T-helper 2 cell treated with Interferon-gamma antibody and Interleukin-4, amounts not matched to agents 5 μg/mL and 100 μg/mL, for 36 hours (primary cell): ENCODE measurements at regions not wholly inside any gene's neighbourhood (a gene's known extent, or its start where the extent isn't known, plus 50 kb on each side); places are given as distances from the start of the nearest gene placed in this dataset.

Experiments used
- DNase-seq: peaks from one replicate; pipeline ENCODE4 v3.0.0; 2021; ENCODE audit warnings: low spot score
- H3K27ac Mint-ChIP-seq: one replicate; pipeline ENCODE4 v1.8.0; 2021; ENCODE audit warnings: mild to moderate bottlenecking, mixed read lengths
- H3K27me3 Mint-ChIP-seq: one replicate; pipeline ENCODE4 v1.8.0; 2021; ENCODE audit warnings: low read depth, mixed read lengths
- H3K36me3 Mint-ChIP-seq: one replicate; pipeline ENCODE4 v1.8.0; 2021; ENCODE audit warnings: low read depth, mixed read lengths
- H3K4me1 Mint-ChIP-seq: one replicate; pipeline ENCODE4 v1.8.0; 2021; ENCODE audit warnings: low read depth, mixed read lengths
- H3K4me3 Mint-ChIP-seq: one replicate; pipeline ENCODE4 v1.8.0; 2022; ENCODE audit warnings: mild to moderate bottlenecking, moderate library complexity, mixed read lengths
- H3K9me3 Mint-ChIP-seq: one replicate; pipeline ENCODE4 v1.8.0; 2021; ENCODE audit warnings: mixed read lengths

DNA sequence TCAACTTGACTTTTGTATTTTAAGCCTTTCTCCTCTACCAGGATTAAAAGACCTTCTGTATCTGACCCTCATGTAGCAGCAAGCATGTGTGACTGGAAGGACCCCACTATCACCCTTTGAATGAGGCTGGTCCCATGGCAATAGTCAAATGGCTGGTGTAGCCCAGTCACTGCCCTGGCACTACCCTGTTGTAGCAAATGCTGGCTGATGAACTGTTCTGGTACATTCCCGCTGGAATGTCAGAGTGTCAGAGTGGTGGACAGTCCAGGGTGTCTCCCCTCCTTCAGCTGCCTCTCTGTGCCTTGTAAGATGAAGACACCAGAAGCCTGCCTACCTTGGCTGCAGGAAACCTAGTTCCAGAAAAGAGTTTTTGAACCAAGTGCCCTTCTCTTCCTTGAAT, 115.7 kb downstream of the ACKR3 start:
- Mint-ChIP-seq H3K36me3 (no peaks in the 10 kb centered on the region), H3K27me3 (no peaks in the 10 kb centered on the region), H3K27ac (no peak overlapping the region), H3K4me3 (no peak overlapping the region), H3K9me3 (no peaks in the 10 kb centered on the region), H3K4me1 (no peaks in the 10 kb centered on the region)
- no peak for DNase-seq

DNA sequence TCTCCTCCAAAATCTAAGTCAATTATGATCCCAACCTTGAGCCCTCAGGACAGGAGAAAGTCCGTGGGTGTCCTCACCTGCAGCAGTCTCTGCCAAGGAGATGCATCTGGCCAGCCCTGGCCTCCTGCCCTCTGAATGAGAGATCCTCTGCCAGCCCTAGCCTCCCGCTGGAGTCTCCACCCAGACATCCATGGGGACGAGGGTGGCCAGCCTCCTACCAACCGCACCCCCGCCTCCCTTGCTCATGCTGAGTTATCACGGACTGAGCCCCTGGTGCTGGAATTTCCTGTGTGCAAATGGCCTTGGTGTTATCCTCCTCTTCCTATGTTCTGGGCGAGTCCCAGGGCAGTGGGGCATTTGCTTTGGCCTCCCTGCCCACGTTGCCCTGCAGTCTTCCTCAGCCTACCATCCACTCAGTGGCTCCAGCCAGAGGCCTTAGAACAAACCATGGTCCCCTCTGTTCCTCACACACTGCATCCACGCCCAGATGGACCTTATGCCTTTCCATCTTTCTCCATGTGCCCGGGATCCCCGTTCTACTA, 116.4 kb downstream of the ACKR3 start:
- H3K4me3 Mint-ChIP-seq, result no peak overlapping the region
- H3K27ac Mint-ChIP-seq, result no peak overlapping the region
- no peaks in the 10 kb centered on the region for H3K4me1 Mint-ChIP-seq
- no peak for DNase-seq
- no peaks in the 10 kb centered on the region for H3K9me3 Mint-ChIP-seq
- no peaks in the 10 kb centered on the region for H3K36me3 Mint-ChIP-seq
- no peaks in the 10 kb centered on the region for H3K27me3 Mint-ChIP-seq

DNA sequence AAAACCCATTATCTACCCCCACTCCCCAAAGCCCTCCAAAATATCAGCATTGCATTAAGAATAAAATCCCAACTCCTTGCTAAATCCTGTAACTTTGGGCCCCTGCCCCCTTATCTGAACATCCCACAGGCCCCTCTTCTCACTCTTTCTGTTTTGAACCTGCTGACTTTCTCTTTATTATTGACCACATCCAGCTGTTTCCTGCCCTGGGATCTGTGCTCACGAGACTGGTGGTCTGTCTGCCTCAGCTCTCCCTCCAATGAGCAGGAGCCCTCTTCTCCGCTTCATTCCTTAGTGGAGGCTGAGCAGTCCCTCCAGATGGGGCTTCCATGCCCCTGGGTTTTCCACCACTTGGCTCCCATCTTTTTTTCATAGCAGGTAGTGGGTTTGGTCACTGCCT, 116.9 kb downstream of the ACKR3 start:
- Mint-ChIP-seq H3K4me3 (no peak overlapping the region), H3K36me3 (no peaks in the 10 kb centered on the region), H3K27me3 (no peaks in the 10 kb centered on the region), H3K9me3 (no peaks in the 10 kb centered on the region), H3K4me1 (no peaks in the 10 kb centered on the region), H3K27ac (no peak overlapping the region)
- no peak for DNase-seq

DNA sequence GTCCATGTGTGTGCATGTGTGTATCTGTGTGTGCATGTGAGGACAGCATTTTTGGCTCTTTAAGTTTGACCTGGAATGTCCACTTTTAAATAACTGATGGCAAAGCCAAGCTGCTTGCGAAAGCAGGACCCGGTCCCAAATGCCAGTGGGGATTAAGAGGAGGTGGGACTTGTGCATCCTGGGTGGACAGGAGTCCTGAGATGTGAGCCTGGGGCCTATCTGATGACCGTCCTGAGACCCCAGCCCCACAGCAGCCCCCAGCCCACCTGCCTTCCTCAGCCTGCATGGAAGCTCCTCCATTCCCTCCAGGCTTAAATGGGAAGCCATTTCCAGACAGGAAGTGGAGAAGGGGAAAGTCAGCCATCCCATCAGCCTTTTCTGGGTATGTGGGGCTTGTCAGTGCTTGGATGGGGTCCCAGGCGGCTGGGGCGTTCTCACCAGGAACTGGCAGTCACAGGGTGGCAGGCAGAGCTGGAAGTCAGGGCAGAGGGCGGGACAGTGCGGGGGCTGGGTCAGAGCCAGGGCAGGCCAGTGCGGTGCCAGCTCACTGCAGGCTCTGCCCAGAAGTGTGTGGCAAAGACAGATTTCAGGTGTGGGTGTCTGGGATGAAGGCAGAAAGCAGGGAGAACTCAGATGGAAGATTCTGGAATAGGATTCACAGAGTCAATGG, 117.8 kb downstream of the ACKR3 start:
- H3K4me1 Mint-ChIP-seq, result no peaks in the 10 kb centered on the region
- H3K27ac Mint-ChIP-seq, result no peak overlapping the region
- no peak overlapping the region for H3K4me3 Mint-ChIP-seq
- H3K27me3 Mint-ChIP-seq, result no peaks in the 10 kb centered on the region
- H3K9me3 Mint-ChIP-seq, result no peaks in the 10 kb centered on the region
- H3K36me3 Mint-ChIP-seq, result no peaks in the 10 kb centered on the region
- DNase-seq, result no peak

DNA sequence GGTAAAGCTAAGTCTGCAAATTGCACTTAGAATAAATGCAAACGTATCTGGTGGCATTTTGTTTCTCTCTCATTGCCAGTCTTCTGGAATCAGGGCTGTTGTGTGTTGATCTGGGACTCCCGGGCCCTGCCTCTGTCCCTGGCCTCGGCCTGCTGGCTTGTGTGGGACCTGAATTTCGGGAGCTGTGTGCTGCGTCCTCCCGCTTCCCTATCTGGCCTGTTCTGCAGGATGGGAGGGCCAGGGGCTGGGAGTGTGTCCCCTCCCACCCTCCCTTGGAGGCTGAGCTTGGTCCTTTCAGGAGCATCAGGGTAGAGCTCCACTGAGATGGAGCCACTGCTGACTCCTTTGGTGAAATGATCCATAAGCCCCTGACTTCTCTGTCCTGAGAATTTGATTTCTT, 118.5 kb downstream of the ACKR3 start:
- Mint-ChIP-seq H3K27me3 (no peaks in the 10 kb centered on the region), H3K36me3 (no peaks in the 10 kb centered on the region), H3K27ac (no peak overlapping the region), H3K9me3 (no peaks in the 10 kb centered on the region), H3K4me3 (no peak overlapping the region), H3K4me1 (no peaks in the 10 kb centered on the region)
- DNase-seq, result no peak

DNA sequence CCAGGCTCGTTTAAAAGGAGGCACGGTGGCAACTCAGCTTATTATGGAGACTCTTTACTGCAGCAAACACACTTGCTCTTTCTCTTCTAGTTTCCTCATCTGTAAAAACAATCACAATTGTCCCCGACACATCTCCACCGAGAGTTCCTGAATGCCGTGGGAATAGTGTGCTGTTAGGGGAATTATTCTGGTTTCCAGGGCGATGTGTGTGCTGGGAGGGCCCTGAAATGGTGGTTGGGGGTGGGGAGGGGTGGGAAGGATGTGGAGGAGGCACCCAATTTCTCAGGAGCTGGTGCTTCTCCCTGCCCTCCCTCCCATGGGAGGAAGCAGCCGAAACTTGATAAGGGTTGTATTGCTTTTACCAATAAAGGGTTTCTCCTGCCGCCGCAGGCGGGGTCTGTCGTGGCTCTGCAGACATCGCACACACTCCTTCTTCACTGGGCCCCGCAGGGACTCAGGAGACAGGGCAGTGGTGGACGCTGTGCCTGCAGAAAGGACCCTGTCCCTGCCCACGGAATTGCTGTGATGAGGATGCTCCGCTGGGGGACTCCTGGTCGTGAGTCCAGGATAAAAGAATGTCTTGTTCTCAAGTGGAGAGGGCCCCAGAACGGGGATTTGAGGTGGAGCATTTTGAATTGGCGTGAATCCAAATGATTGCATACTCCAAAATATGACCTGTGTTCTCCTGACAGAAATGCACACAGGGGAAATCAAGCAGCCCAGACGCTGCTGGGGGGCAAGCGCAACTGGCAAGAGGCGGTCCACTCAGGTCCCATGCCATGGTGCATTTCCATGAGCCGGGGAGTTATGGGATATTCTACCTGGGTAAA, 119.2 kb downstream of the ACKR3 start:
- Mint-ChIP-seq H3K36me3 (no peaks in the 10 kb centered on the region), H3K9me3 (no peaks in the 10 kb centered on the region), H3K4me1 (no peaks in the 10 kb centered on the region), H3K4me3 (no peak overlapping the region), H3K27ac (no peak overlapping the region), H3K27me3 (no peaks in the 10 kb centered on the region)
- no peak for DNase-seq

DNA sequence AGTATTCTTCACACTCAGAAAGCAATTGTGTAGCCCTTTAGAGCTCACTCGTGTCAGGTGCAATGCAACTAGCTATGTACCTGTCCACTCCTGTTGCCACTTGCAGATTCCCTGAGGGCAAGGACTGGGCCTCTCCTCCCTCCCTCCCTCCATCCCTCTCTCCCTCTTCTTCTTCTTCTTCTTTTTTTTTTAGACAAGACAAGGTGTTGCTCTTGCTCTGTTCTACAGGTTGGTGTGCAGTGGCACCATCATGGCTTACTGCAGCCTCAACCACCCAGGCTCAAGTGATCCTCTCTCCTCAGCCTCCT, 119.7 kb downstream of the ACKR3 start:
- Mint-ChIP-seq H3K4me3 (no peak overlapping the region), H3K4me1 (no peaks in the 10 kb centered on the region), H3K27me3 (no peaks in the 10 kb centered on the region), H3K9me3 (no peaks in the 10 kb centered on the region), H3K27ac (no peak overlapping the region), H3K36me3 (no peaks in the 10 kb centered on the region)
- DNase-seq, result no peak

DNA sequence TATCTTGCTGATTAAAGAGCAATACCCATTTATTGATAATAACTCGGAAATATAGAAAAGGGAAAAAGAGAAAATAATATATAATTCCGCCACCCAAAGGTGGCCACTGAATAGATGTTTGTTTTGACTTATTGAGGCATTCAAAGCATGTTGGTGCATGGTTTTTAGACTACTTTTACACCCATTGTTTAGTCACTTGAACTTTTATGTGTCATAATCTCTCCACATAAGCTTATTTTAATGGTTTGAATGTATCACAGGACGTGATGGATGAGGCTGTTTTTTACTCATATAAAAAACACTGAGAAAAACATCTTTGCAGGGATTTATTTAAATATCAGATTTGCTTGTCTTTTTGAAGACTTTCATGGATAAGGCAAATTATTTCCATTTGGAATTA, 120.4 kb downstream of the ACKR3 start:
- Mint-ChIP-seq H3K4me1 (no peaks in the 10 kb centered on the region), H3K27ac (no peak overlapping the region), H3K27me3 (no peaks in the 10 kb centered on the region), H3K4me3 (no peak overlapping the region), H3K9me3 (no peaks in the 10 kb centered on the region), H3K36me3 (no peaks in the 10 kb centered on the region)
- DNase-seq, result no peak

DNA sequence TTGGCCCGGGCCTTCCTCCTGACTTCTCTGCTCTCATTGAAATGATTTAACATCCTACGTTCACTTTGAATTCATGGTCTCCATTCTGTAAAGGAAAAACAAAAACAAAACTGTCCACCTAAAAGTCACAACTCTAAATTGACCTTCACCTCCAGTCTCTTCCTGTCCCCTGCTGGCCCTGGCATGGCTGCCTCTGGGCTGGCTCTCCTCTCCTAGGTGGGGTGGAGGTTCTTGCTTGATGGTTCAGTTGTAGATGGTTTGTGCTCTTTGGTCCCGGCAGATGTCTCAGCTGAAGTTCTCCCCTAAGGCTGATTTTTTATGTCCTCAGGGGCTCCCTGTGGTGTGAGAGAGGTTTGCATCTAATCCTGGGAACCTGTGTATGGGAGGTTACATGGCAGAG, 121.1 kb downstream of the ACKR3 start:
- Mint-ChIP-seq H3K9me3 (no peaks in the 10 kb centered on the region), H3K27ac (no peak overlapping the region), H3K36me3 (no peaks in the 10 kb centered on the region), H3K4me3 (no peak overlapping the region), H3K4me1 (no peaks in the 10 kb centered on the region), H3K27me3 (no peaks in the 10 kb centered on the region)
- no peak for DNase-seq

DNA sequence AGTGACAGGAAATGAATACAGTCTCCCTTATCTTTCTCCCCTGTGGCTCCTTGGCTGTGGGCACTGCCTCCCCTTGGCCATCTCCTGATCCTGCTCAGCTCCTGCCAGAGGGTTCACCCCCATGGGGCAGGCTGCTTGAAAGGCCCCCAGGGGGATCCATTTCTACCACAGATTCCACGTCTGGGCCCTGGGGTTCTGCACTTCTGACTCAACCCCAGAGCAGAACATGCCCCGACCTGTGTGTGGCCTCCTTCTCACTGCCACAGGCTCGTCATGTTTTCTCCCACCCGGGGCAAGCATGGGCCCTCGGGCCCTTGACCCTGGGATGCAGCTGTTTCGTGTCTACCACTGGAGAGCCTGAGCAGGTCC, 122.2 kb downstream of the ACKR3 start:
- DNase-seq, result no peak
- Mint-ChIP-seq H3K36me3 (no peaks in the 10 kb centered on the region), H3K4me3 (no peak overlapping the region), H3K27ac (no peak overlapping the region), H3K27me3 (no peaks in the 10 kb centered on the region), H3K4me1 (no peaks in the 10 kb centered on the region), H3K9me3 (no peaks in the 10 kb centered on the region)

DNA sequence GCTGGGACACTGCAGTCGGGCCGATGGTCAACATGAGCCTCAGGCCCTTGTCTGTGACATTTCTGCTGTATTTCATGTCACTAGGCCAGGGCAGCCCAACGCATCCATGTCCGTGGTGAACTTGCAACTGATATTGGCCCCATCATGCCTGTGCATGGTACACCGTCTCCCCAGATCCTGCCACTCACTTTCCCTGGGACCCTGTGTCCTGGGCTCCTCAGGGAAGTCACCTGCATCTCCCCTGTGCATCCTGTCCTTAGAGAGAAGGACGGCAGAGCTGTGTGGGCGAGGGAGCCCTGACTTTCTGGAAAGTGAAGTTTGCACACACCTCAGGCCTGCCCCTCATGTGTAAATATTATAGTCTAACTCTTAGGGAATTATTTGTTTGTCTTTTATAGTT, 123.3 kb downstream of the ACKR3 start:
- Mint-ChIP-seq H3K4me3 (no peak overlapping the region), H3K27ac (no peak overlapping the region), H3K4me1 (no peaks in the 10 kb centered on the region), H3K9me3 (no peaks in the 10 kb centered on the region), H3K27me3 (no peaks in the 10 kb centered on the region), H3K36me3 (no peaks in the 10 kb centered on the region)
- no peak for DNase-seq

DNA sequence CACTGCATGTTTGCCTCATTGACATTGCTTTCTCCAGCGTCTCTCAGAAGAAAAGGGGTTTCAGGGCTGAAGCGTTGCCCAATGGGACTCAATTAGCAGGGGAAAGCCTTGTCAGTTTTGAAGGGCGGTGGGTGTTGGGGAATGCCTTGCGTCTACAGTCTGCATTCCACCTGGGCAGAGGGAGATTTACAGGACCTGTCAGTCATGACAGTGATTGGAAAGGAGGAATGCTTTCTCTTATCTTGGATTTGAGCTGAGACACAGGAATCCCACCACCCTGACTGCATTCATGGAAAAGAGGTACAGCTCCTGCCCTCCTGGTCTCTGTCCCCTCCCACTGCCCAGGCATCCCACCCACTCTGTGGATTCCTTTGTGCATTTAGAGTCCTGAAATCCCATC, 123.9 kb downstream of the ACKR3 start:
- DNase-seq, result no peak
- no peaks in the 10 kb centered on the region for H3K36me3 Mint-ChIP-seq
- no peaks in the 10 kb centered on the region for H3K27me3 Mint-ChIP-seq
- no peaks in the 10 kb centered on the region for H3K9me3 Mint-ChIP-seq
- H3K4me1 Mint-ChIP-seq, result no peaks in the 10 kb centered on the region
- H3K4me3 Mint-ChIP-seq, result no peak overlapping the region
- H3K27ac Mint-ChIP-seq, result no peak overlapping the region

DNA sequence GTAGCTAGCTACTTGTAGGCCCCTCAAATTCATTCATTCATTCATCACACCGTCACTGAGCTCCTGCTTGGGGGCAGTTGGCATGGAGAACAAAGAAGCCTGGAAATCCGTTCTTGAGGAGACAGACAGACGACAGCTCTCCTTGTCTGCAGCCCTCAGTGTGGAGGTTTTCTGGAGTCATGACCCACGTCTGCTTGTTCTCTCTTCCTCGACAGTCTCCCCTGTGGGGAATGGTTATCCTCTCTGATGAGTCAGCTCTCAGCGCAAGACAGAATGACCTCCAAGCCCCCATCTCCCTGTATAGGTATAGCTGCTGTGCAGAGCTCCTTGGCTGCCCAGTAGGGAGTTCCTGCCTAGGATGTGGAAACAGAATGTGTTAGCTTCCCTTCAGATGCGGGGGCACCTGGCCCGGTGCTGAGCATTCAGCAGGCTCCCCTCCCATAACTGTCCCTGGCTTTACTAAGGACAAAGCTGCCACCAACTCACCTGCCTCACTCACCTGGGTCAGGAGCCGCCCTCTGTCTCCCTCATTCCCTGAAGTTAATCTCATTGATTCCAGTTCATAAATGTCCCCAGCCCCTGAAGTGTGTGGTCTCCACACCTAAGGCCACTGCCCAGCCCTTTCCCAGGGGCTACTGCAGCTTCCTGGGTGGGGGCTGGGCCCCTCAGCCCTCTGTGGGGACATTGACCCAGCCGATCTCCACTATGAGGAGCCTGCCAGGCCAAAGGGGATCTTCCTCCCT, 124.7 kb downstream of the ACKR3 start:
- no peak for DNase-seq
- Mint-ChIP-seq H3K4me1 (no peaks in the 10 kb centered on the region), H3K9me3 (no peaks in the 10 kb centered on the region), H3K27me3 (no peaks in the 10 kb centered on the region), H3K4me3 (no peak overlapping the region), H3K27ac (no peak overlapping the region), H3K36me3 (no peaks in the 10 kb centered on the region)

DNA sequence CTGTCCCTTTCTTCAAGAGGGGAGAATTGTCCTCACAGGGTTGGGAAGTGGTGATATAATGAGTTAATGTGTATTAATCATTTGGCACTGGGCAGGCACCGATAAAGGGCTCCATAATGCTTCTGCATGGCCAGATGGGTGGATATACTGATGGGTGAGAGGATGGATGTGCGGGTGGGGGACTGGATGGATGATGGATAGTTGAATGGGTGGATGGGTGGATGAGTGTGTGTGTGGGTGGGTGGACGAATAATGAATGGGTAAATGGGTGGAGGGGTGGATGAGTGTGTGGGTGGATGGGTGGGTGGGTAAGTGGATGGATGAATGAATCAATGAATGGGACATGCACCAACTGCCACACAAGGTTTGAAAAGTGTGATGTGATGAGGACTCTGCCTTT, 127.2 kb downstream of the ACKR3 start:
- DNase-seq, result no peak
- H3K4me1 Mint-ChIP-seq, result no peaks in the 10 kb centered on the region
- H3K27me3 Mint-ChIP-seq, result no peaks in the 10 kb centered on the region
- no peak overlapping the region for H3K4me3 Mint-ChIP-seq
- no peaks in the 10 kb centered on the region for H3K36me3 Mint-ChIP-seq
- no peaks in the 10 kb centered on the region for H3K9me3 Mint-ChIP-seq
- H3K27ac Mint-ChIP-seq, result no peak overlapping the region
